GM12872 (cell line): ENCODE measurements at regions not wholly inside any gene's neighbourhood (a gene's known extent, or its start where the extent isn't known, plus 50 kb on each side); places are given as distances from the start of the nearest gene placed in this dataset.

ENCODE experiments used
- TF ChIP-seq, protein P1 (sequence below): IDR thresholded peaks from 3 replicates; pipeline ENCODE4 v1.5.1; 2011; ENCODE audit warnings: low read depth, mild to moderate bottlenecking, low read length, moderate library complexity; ENCODE audit not compliant: insufficient read depth

DNA sequence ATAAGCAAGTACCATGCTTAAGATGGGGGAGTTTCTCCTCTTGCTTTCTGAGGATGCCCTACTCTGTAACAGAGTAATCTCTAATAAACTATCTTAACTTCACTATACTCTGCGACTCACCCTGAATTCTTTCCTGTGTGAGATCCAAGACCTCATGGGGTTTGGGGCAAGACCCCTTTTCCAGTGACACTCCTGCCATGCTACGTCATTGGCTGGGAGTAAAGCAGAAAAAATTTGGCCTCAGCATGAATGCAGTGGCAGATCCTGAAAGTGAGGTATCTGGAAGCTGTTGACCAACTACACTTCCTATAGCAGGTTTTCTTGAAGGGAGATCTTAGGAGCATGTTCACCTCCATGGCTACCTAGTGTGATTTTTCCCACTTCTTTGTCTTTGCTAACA is 109.1 kb upstream of the MED14 start:
- TF ChIP-seq, protein P1, sequence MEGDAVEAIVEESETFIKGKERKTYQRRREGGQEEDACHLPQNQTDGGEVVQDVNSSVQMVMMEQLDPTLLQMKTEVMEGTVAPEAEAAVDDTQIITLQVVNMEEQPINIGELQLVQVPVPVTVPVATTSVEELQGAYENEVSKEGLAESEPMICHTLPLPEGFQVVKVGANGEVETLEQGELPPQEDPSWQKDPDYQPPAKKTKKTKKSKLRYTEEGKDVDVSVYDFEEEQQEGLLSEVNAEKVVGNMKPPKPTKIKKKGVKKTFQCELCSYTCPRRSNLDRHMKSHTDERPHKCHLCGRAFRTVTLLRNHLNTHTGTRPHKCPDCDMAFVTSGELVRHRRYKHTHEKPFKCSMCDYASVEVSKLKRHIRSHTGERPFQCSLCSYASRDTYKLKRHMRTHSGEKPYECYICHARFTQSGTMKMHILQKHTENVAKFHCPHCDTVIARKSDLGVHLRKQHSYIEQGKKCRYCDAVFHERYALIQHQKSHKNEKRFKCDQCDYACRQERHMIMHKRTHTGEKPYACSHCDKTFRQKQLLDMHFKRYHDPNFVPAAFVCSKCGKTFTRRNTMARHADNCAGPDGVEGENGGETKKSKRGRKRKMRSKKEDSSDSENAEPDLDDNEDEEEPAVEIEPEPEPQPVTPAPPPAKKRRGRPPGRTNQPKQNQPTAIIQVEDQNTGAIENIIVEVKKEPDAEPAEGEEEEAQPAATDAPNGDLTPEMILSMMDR: no peak

DNA sequence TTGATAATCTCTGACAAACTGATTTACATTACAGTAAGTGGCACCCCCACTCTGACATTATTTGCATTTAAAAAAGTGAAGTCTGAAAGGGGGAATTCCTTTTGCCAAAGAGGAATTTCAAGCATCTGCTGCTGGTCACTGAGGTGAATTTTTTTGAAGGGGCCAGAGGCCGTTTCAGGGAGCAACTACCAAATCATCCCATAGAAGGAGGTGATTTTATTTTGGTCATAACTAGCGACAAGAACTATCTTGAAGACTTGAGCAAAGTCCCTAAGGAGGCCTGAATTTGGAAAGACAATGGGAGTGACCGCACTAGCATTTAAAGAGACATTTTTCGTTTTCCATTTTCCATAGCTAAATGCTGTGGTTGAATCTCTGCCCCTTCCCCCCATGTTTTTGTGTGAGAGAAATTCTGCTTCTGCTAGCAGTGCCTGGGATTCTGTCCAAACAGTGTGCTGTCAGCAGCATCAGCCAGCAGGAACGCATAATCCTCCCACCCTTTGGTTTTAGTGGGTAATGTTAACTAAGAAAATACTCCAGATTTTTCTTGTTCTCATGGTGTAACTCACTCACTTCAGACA is 110.1 kb upstream of the MED14 start:
- TF ChIP-seq, protein P1: no peak

DNA sequence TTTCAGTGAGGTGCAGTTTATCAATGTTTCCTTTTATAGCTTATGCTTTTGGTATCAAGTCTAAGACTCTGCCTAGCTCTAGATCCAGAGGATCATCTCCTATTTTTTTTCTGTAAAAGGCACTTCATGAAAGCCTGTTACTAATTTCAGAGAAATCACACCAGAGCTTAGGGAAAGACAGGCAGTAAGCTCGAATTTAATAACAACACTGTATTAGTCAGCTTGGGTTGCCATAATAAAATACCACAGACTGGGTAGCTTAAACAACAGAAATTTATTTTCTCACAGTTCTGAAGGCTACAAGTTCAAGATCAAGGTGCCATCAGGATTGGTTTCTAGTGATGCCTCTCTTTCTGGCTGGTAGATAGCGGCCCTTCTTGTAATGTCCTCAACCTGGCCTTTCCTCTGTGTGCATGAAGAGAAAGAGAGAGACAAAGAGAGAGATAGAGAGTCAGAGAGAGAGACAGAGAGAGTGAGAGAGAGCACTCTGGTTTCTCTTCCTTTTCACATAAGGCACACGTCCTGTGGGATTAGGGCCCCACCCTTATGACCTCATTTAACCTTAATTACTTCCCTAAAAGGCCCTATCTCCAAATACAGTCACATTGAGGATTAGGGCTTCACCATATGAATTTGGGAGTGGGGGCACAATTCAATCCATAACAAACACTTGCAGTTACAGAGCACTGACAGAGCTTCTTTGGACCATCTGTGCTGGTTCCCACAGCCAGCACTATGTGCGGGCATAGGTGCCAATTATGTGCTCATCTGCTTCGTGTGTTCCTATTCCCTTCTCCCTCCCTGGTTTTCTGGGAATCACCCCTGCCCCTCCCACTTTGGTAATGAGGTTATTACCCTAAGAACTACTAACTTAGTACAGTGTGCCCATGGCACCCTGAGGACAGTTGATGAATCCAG is 114.8 kb upstream of the MED14 start:
- TF ChIP-seq, protein P1: no peak

DNA sequence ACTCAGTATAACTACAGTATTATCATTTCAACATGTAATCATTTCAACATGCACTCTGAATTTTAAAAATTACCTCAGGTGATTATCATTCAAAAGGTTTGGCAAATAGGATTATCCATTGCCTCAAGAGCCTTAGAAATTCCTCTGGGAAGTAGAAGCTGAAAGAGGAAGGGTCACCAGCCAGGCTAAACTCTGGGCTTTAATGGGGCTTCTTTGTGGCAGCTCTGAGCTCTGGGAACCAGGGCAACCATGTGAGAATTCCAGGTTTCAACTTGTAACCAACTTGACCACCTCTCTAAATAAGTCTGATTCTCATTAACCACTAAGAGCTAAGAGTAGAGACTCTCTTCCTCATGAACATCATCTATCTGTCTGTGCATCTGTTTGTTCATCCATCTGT is 117.2 kb upstream of the MED14 start:
- TF ChIP-seq, protein P1: no peak

DNA sequence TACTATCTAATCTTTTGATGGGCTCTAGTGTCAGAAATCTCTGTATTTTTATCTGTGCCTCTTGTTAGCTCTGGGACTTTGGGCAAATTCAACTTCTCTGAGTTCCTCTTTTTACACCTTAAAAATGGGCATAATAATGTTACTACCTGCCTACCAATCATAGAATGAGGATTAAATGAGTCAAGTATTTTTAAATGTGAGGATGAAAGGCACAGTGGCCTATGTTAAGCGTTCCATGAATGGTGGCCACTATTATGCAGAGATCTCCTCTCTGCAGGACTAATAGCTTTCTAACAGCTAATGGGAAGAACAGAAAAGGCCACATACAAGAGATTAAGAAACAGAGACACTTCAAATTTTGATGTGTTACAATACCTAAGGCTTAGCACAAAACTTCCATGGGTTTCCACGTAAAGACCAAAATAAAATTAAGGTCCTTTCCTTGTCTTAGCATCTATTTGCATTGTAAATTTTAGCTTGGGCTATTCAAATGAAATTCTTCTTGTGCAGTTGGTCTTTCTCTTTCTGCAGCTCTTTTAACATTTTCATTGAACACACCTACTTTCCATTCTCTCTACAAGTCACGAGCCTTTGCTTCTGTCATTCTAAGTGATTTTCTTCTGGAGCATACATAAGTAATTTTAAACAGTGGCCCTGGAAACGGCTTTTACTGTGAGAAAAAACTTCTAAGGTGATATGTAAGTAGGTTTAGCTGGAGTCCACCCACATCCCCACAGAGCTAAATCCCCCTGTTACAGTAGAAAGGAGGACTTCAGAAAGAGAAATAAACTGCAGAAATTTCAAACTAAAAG is 117.9 kb upstream of the MED14 start:
- TF ChIP-seq, protein P1: no peak

DNA sequence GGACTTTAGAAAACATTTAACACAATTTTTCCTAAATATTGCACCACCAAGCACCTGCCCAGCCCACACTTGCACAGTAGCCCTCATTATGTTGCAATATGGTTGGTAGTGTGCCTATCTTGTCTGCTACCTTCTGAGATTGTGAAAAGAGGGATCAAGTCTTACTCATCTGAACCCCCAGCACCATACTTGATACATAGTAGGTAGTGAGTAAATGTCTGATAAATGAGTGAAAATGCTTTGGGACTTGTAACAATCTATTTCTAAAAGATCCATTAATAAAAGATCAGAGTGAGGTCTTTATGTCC is 118.4 kb upstream of the MED14 start:
- TF ChIP-seq, protein P1: no peak

DNA sequence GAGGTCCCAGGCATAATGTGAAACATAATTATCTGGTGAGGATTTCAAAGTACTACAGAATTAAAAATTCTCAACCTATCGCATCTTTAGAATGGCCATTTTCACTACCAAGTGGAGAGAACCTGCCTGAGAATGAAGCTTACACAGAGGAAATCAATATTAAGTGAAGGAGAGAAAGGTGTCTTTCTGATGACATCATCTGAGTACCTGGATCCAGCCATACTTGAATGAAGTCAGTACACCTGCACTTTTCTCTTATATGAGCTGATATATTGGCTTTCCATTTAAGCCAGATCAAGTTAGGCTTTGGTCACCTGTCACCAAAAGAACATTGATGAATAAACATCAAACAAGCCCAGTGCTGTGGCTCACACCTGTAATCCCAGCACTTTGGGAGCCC is 118.9 kb upstream of the MED14 start:
- TF ChIP-seq, protein P1: no peak
